GM23338 (cell line): ENCODE measurements at regions not wholly inside any gene's neighbourhood (a gene's known extent, or its start where the extent isn't known, plus 50 kb on each side); places are given as distances from the start of the nearest gene placed in this dataset.

Experiments used
- CREB1 ChIP-seq: fragments of 250-450 bp; sonication (Bioruptor Pico); IDR thresholded peaks from 2 replicates; pipeline ENCODE4 v1.5.0; 2020; ENCODE audit warnings: low read depth, mild to moderate bottlenecking, moderate library complexity
- CTCF ChIP-seq, 2 experiments: fragments of 200-600 bp in 1 of 2; sonication (generic) in 1 of 2; conservative IDR thresholded peaks; 2 replicates each; pipeline versions ENCODE4 v1.5.1 to v1.6.1; 2016 to 2017; ENCODE audit warnings: antibody characterized with exemption in 2 of 2, low read depth in 2 of 2, mild to moderate bottlenecking in 2 of 2, moderate library complexity in 1 of 2
- EZH2 ChIP-seq: fragments of 200-600 bp; sonication (generic); IDR thresholded peaks from one replicate; pipeline ENCODE4 v1.8.0; 2017; ENCODE audit warnings: antibody characterized with exemption, mild to moderate bottlenecking, low read depth; ENCODE audit not compliant: unreplicated experiment

DNA sequence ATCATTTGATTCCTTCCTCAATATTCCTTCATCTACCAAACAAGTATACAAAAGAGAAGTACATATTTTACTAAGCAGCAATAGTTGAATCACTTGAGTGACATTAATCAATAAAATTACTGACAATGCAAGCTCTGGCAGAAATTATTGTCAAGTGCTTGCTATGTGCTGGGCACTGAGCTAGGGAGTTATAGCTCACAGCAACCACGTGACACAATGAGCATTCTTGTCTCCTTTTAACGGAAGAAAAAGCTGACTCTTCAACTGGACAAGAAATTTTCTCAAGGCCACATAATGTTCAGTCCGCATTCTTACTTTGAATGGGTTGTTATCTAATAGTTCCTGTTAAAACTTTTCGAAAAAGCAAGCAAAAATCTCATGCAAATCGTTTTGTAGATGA, 500.1 kb downstream of the PYDC2 start:
- TF ChIP-seq CTCF (conservative IDR thresholded peaks at IDR 0.05; ENCODE audit: low read depth in 2 of 2) (no peak), CREB1 (no peak), EZH2 (no peak)
